ENCODE measurements at regions not wholly inside any gene's neighbourhood (a gene's known extent, or its start where the extent isn't known, plus 50 kb on each side); places are given as distances from the start of the nearest gene placed in this dataset.

GRCh38 chr2:102992607-102993006 lies 230.8 kb downstream of the TMEM182 start:
- H3K27me3 ChIP-seq (ENCODE audit: insufficient read depth, low read length): 0 out of 2 replicates have a peak, but pooled peaks cover under 1% of the 10 kb centered on the region
- intact Hi-C loops (cut with micrococcal nuclease): no loop called here
- RAD21 ChIA-PET (ENCODE audit: low non-redundant PET in 1 of 2, low total read pairs in 2 of 2, uncharacterized antibody in 2 of 2, unreplicated experiment in 2 of 2): no interaction called here

GRCh38 chr2:102999958-103000357 lies 238.1 kb downstream of the TMEM182 start:
- ChIA-PET RAD21 (ENCODE audit: low non-redundant PET in 1 of 2, low total read pairs in 2 of 2, uncharacterized antibody in 2 of 2, unreplicated experiment in 2 of 2) (no interaction called here), CTCF (no interaction called here), POLR2A (no interaction called here)
- TF ChIP-seq, protein P1, sequence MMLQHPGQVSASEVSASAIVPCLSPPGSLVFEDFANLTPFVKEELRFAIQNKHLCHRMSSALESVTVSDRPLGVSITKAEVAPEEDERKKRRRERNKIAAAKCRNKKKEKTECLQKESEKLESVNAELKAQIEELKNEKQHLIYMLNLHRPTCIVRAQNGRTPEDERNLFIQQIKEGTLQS (IDR thresholded peaks at IDR 0.05): no peak
- TF ChIP-seq JUND (IDR thresholded peaks at IDR 0.05) (no peak), EZH2 (IDR thresholded peaks at IDR 0.05) (no peak), REST (IDR thresholded peaks at IDR 0.05; ENCODE audit: low read depth) (no peak), RAD21 (IDR thresholded peaks at IDR 0.05; ENCODE audit: low read depth) (no peak), ELF1 (IDR thresholded peaks at IDR 0.05; ENCODE audit: borderline replicate concordance, low read depth) (no peak), SP1 (IDR thresholded peaks at IDR 0.05; ENCODE audit: low read depth) (no peak), POLR2AphosphoS5 (IDR thresholded peaks at IDR 0.05; ENCODE audit: low read depth, low read length) (no peak), SRF (IDR thresholded peaks at IDR 0.05; ENCODE audit: low read depth) (no peak)
- Histone ChIP-seq H3K9me3 (ENCODE audit: control insufficient read depth in 1 of 2, insufficient read depth in 1 of 2, low read depth in 1 of 2, low read length in 2 of 2) (no peaks in the 10 kb centered on the region), H3K27me3 (ENCODE audit: insufficient read depth, low read length) (no peaks in the 10 kb centered on the region), H3K79me2 (ENCODE audit: insufficient read depth, low read length) (no peaks in the 10 kb centered on the region), H2AFZ (ENCODE audit: low read depth, low read length, poor library complexity, severe bottlenecking) (no peak overlapping the region), H3K27ac (ENCODE audit: low read depth, low read length) (no peak overlapping the region), H3K4me1 (ENCODE audit: control insufficient read depth in 1 of 2, insufficient read depth in 2 of 2, low read length in 2 of 2) (no peaks in the 10 kb centered on the region), H3K4me2 (ENCODE audit: low read length) (no peak overlapping the region), H3K9me2 (ENCODE audit: insufficient read depth) (no peaks in the 10 kb centered on the region), H3K9ac (ENCODE audit: low read length) (no peak overlapping the region), H3K36me3 (ENCODE audit: control insufficient read depth in 1 of 2, insufficient read depth in 2 of 2, low read length in 2 of 2) (no peaks in the 10 kb centered on the region), H3K4me3 (replicated peaks in 1 of 2; ENCODE audit: low read depth in 1 of 2, low read length in 2 of 2) (no peak overlapping the region), H4K20me1 (ENCODE audit: insufficient read depth) (no peaks in the 10 kb centered on the region)
- DNase-seq (ENCODE audit: low read depth, low spot score) (no peak), ATAC-seq (no peak)
- intact Hi-C loops (cut with micrococcal nuclease): no loop called here
- no TSS peak for BruUV-seq (replicated peaks)

More at GRCh38 chr2:102992607-102993006, 230.8 kb downstream of the TMEM182 start:
- H3K27ac ChIP-seq (ENCODE audit: low read depth, low read length): no peak overlapping the region
- ATAC-seq: no peak
- no peaks in the 10 kb centered on the region for H3K9me3 ChIP-seq (ENCODE audit: control insufficient read depth in 1 of 2, insufficient read depth in 1 of 2, low read depth in 1 of 2, low read length in 2 of 2)
- no peaks in the 10 kb centered on the region for H4K20me1 ChIP-seq (ENCODE audit: insufficient read depth)
- no peak for DNase-seq (ENCODE audit: low read depth, low spot score)
- no TSS peak for BruUV-seq (replicated peaks)
- no peak overlapping the region for H2AFZ ChIP-seq (ENCODE audit: low read depth, low read length, poor library complexity, severe bottlenecking)
- POLR2A ChIA-PET: no interaction called here
- no peaks in the 10 kb centered on the region for H3K4me1 ChIP-seq (ENCODE audit: control insufficient read depth in 1 of 2, insufficient read depth in 2 of 2, low read length in 2 of 2)
- H3K9ac ChIP-seq (ENCODE audit: low read length): no peak overlapping the region
- TF ChIP-seq ZNF274 (IDR thresholded peaks at IDR 0.05; ENCODE audit: low read depth, low read length) (no peak), CBX3 (IDR thresholded peaks at IDR 0.05; ENCODE audit: low read depth) (no peak)
- H3K36me3 ChIP-seq (ENCODE audit: control insufficient read depth in 1 of 2, insufficient read depth in 2 of 2, low read length in 2 of 2): no peaks in the 10 kb centered on the region
- CTCF ChIA-PET: no interaction called here
- no peaks in the 10 kb centered on the region for H3K79me2 ChIP-seq (ENCODE audit: insufficient read depth, low read length)
- H3K4me3 ChIP-seq (replicated peaks in 1 of 2; ENCODE audit: low read depth in 1 of 2, low read length in 2 of 2): no peak overlapping the region
- no peaks in the 10 kb centered on the region for H3K9me2 ChIP-seq (ENCODE audit: insufficient read depth)
- no peak overlapping the region for H3K4me2 ChIP-seq (ENCODE audit: low read length)

All from HCT116 (cell line).